ENCODE measurements at regions not wholly inside any gene's neighbourhood (a gene's known extent, or its start where the extent isn't known, plus 50 kb on each side); places are given as distances from the start of the nearest gene placed in this dataset.

GRCh38 chr7:19530852-19531251, 178.0 kb downstream of the POLR1F start:
- Mint-ChIP-seq H3K27me3 (ENCODE audit: low read depth, unreplicated experiment) (peaks cover 2% of the 10 kb centered on the region), H3K36me3 (ENCODE audit: low read depth, unreplicated experiment) (no peaks in the 10 kb centered on the region), H3K27ac (ENCODE audit: unreplicated experiment) (no peak overlapping the region), H3K4me1 (ENCODE audit: low read depth, unreplicated experiment) (no peaks in the 10 kb centered on the region), H3K9me3 (ENCODE audit: unreplicated experiment) (no peaks in the 10 kb centered on the region), H3K4me3 (ENCODE audit: unreplicated experiment) (no peak overlapping the region)
- Histone ChIP-seq H3K9ac (ENCODE audit: low read length) (no peak overlapping the region), H3K27me3 (ENCODE audit: insufficient read depth, low read length) (no peaks in the 10 kb centered on the region), H3K9me3 (ENCODE audit: insufficient read depth, low read depth, low read length) (no peaks in the 10 kb centered on the region), H3K4me1 (ENCODE audit: insufficient read depth, low read length) (no peaks in the 10 kb centered on the region), H3K4me2 (ENCODE audit: low read length) (no peak overlapping the region), H4K20me1 (ENCODE audit: insufficient read depth, low read length) (no peaks in the 10 kb centered on the region), H3K27ac (ENCODE audit: low read depth, low read length) (no peak overlapping the region), H2AFZ (ENCODE audit: low read depth, low read length) (no peak overlapping the region), H3K4me3 (ENCODE audit: insufficient read depth, low read depth, low read length) (no peak overlapping the region), H3K36me3 (ENCODE audit: insufficient read depth, low read length) (no peaks in the 10 kb centered on the region), H3K79me2 (ENCODE audit: insufficient read depth, low read length) (no peaks in the 10 kb centered on the region)
- FAIRE-seq, result no peak
- no peak for TF ChIP-seq EZH2 (IDR thresholded peaks at IDR 0.05; ENCODE audit: insufficient read depth, low read length)
- no peak for TF ChIP-seq CTCF (IDR thresholded peaks at IDR 0.05; ENCODE audit: insufficient read depth, low read depth, low read length)
- no peak for DNase-seq (ENCODE audit: low read depth)

- H3K36me3 ChIP-seq (ENCODE audit: insufficient read depth, low read length), result no peaks in the 10 kb centered on the region
- H3K4me1 ChIP-seq (ENCODE audit: insufficient read depth, low read length), result no peaks in the 10 kb centered on the region
- H3K4me3 Mint-ChIP-seq (ENCODE audit: unreplicated experiment), result no peak overlapping the region
- H3K4me1 Mint-ChIP-seq (ENCODE audit: low read depth, unreplicated experiment), result no peaks in the 10 kb centered on the region
- no peaks in the 10 kb centered on the region for H3K9me3 Mint-ChIP-seq (ENCODE audit: unreplicated experiment)
- no peaks in the 10 kb centered on the region for H3K79me2 ChIP-seq (ENCODE audit: insufficient read depth, low read length)
- no peaks in the 10 kb centered on the region for H3K36me3 Mint-ChIP-seq (ENCODE audit: low read depth, unreplicated experiment)
- H3K4me3 ChIP-seq (ENCODE audit: insufficient read depth, low read depth, low read length), result no peak overlapping the region
- no peak for TF ChIP-seq CTCF (IDR thresholded peaks at IDR 0.05; ENCODE audit: insufficient read depth, low read depth, low read length)
- DNase-seq (ENCODE audit: low read depth) (no peak), FAIRE-seq (no peak)
- H3K27ac Mint-ChIP-seq (ENCODE audit: unreplicated experiment), result no peak overlapping the region
- no peak overlapping the region for H3K9ac ChIP-seq (ENCODE audit: low read length)
- no peaks in the 10 kb centered on the region for H3K27me3 ChIP-seq (ENCODE audit: insufficient read depth, low read length)
- H3K4me2 ChIP-seq (ENCODE audit: low read length), result no peak overlapping the region
- H3K27ac ChIP-seq (ENCODE audit: low read depth, low read length), result no peak overlapping the region
- H4K20me1 ChIP-seq (ENCODE audit: insufficient read depth, low read length), result no peaks in the 10 kb centered on the region
- no peak overlapping the region for H2AFZ ChIP-seq (ENCODE audit: low read depth, low read length)
- peaks cover 2% of the 10 kb centered on the region for H3K27me3 Mint-ChIP-seq (ENCODE audit: low read depth, unreplicated experiment)
- H3K9me3 ChIP-seq (ENCODE audit: insufficient read depth, low read depth, low read length), result no peaks in the 10 kb centered on the region
These were observed 178.6 kb downstream of the POLR1F start for GRCh38 chr7:19530261-19530660.

- Histone ChIP-seq H3K79me2 (ENCODE audit: insufficient read depth, low read length) (no peaks in the 10 kb centered on the region), H3K4me1 (ENCODE audit: insufficient read depth, low read length) (peaks cover 8% of the 10 kb centered on the region), H2AFZ (ENCODE audit: low read depth, low read length) (no peak overlapping the region), H3K4me3 (ENCODE audit: insufficient read depth, low read depth, low read length) (no peak overlapping the region), H4K20me1 (ENCODE audit: insufficient read depth, low read length) (no peaks in the 10 kb centered on the region), H3K36me3 (ENCODE audit: insufficient read depth, low read length) (no peaks in the 10 kb centered on the region), H3K27ac (ENCODE audit: low read depth, low read length) (no peak overlapping the region), H3K4me2 (ENCODE audit: low read length) (no peak overlapping the region), H3K9me3 (ENCODE audit: insufficient read depth, low read depth, low read length) (no peaks in the 10 kb centered on the region), H3K9ac (ENCODE audit: low read length) (no peak overlapping the region), H3K27me3 (ENCODE audit: insufficient read depth, low read length) (no peaks in the 10 kb centered on the region)
- Mint-ChIP-seq H3K9me3 (ENCODE audit: unreplicated experiment) (no peaks in the 10 kb centered on the region), H3K27ac (ENCODE audit: unreplicated experiment) (no peak overlapping the region), H3K27me3 (ENCODE audit: low read depth, unreplicated experiment) (no peaks in the 10 kb centered on the region), H3K4me1 (ENCODE audit: low read depth, unreplicated experiment) (peaks cover 9% of the 10 kb centered on the region), H3K4me3 (ENCODE audit: unreplicated experiment) (no peak overlapping the region), H3K36me3 (ENCODE audit: low read depth, unreplicated experiment) (no peaks in the 10 kb centered on the region)
- DNase-seq (ENCODE audit: low read depth), result no peak
- no peak for FAIRE-seq
- TF ChIP-seq CTCF (IDR thresholded peaks at IDR 0.05; ENCODE audit: insufficient read depth, low read depth, low read length), result no peak
- no peak for TF ChIP-seq EZH2 (IDR thresholded peaks at IDR 0.05; ENCODE audit: insufficient read depth, low read length)
These were observed 182.2 kb downstream of the POLR1F start for GRCh38 chr7:19526639-19527038.
